HCT116 (cell line): ENCODE measurements at regions not wholly inside any gene's neighbourhood (a gene's known extent, or its start where the extent isn't known, plus 50 kb on each side); places are given as distances from the start of the nearest gene placed in this dataset.

Experiments used
- ATAC-seq: fragments of 200-7000 bp; cut with Tn5 transposase; 2 replicates; pipeline ENCODE4 v1.9.1; 2020; ENCODE audit warnings: mild to moderate bottlenecking, moderate library complexity
- BruUV-seq: library from RNA; stranded (reverse); fragments of 400-500 nt; replicated peaks from 2 replicates; lab custom pipeline; 2021; lab: Mats Ljungman, UMichigan
- CTCF ChIA-PET: fragments of 300-600 bp; sonication (Branson Sonifier 250); formaldehyde crosslinking; loops from one replicate; lab custom pipeline; 2021; ENCODE audit warnings: antibody characterized with exemption; lab: Charles Lee
- POLR2A ChIA-PET: fragments of 300-600, 350-600 bp; sonication (Branson Sonifier 250); formaldehyde crosslinking; loops from one replicate; lab custom pipeline; 2021; ENCODE audit warnings: antibody characterized with exemption; lab: Charles Lee
- RAD21 ChIA-PET, 2 experiments: fragments of 300-600 bp; sonication (Branson Sonifier 250); formaldehyde crosslinking; loops; one replicate each; lab custom pipeline; 2023; ENCODE audit warnings: low total read pairs in 2 of 2; ENCODE audit not compliant: uncharacterized antibody in 2 of 2, unreplicated experiment in 2 of 2, low non-redundant PET in 1 of 2; lab: Charles Lee
- DNase-seq: peaks from one replicate; pipeline ENCODE4 v3.0.0-alpha.2; 2010; ENCODE audit warnings: low read depth, low spot score
- H2AFZ ChIP-seq: fragments of 200-600 bp; shearing (Covaris generic), sonication (generic); 2 replicates; pipeline ENCODE4 v1.6.1; 2017; ENCODE audit warnings: low read depth, mixed run types, mixed read lengths, antibody characterized with exemption, low read length; ENCODE audit not compliant: poor library complexity, severe bottlenecking
- H3K27ac ChIP-seq: 2 replicates; pipeline ENCODE4 v1.5.1; 2012; ENCODE audit warnings: low read depth, low read length
- H3K27me3 ChIP-seq: fragments of 200-600 bp; sonication (generic); 2 replicates; pipeline ENCODE4 v1.6.1; 2016; ENCODE audit warnings: mixed run types, low read length, mixed read lengths; ENCODE audit not compliant: insufficient read depth
- H3K36me3 ChIP-seq, 2 experiments: fragments of 200-500 bp in 1 of 2; fragments of 200-600 bp in 1 of 2; sonication (Bioruptor generic) in 1 of 2; sonication (generic) in 1 of 2; 2 replicates each; pipeline versions ENCODE4 v1.5.1 to v1.6.1; 2014 to 2016; ENCODE audit warnings: low read length in 2 of 2, inconsistent platforms in 1 of 2, mixed read lengths in 1 of 2, mixed run types in 1 of 2; ENCODE audit not compliant: insufficient read depth in 2 of 2, control insufficient read depth in 1 of 2
- H3K4me1 ChIP-seq, 2 experiments: fragments of 200-600 bp in 1 of 2; sonication (generic) in 1 of 2; 2 replicates each; pipeline versions ENCODE4 v1.5.1 to v1.6.1; 2012 to 2017; ENCODE audit warnings: low read length in 2 of 2, inconsistent platforms in 1 of 2, mild to moderate bottlenecking in 1 of 2, mixed read lengths in 1 of 2, mixed run types in 1 of 2, moderate library complexity in 1 of 2; ENCODE audit not compliant: insufficient read depth in 2 of 2, control insufficient read depth in 1 of 2
- H3K4me2 ChIP-seq: fragments of 200-600 bp; sonication (generic); 2 replicates; pipeline ENCODE4 v1.6.1; 2017; ENCODE audit warnings: mixed run types, low read length, mixed read lengths
- H3K4me3 ChIP-seq, 2 experiments: fragments of 200-600 bp in 1 of 2; sonication (generic) in 1 of 2; replicated peaks in 1 of 2; 2 replicates each; pipeline ENCODE4 v1.5.1; 2011 to 2016; ENCODE audit warnings: low read length in 2 of 2, control low read depth in 1 of 2, low read depth in 1 of 2, mild to moderate bottlenecking in 1 of 2, mixed read lengths in 1 of 2, mixed run types in 1 of 2
- H3K79me2 ChIP-seq: fragments of 200-600 bp; sonication (generic); 2 replicates; pipeline ENCODE4 v1.6.1; 2017; ENCODE audit warnings: mild to moderate bottlenecking, mixed run types, low read length, moderate library complexity, mixed read lengths; ENCODE audit not compliant: insufficient read depth
- H3K9ac ChIP-seq: fragments of 200-600 bp; sonication (generic); 2 replicates; pipeline ENCODE4 v1.6.1; 2016; ENCODE audit warnings: low read length, mixed read lengths
- H3K9me2 ChIP-seq: fragments of 200-600 bp; sonication (generic), shearing (Covaris generic); 2 replicates; pipeline ENCODE4 v1.6.1; 2017; ENCODE audit warnings: mixed run types, mild to moderate bottlenecking, moderate library complexity; ENCODE audit not compliant: insufficient read depth
- H3K9me3 ChIP-seq, 2 experiments: fragments of 200-500 bp in 1 of 2; fragments of 200-600 bp in 1 of 2; sonication (Bioruptor generic) in 1 of 2; sonication (generic) in 1 of 2; 2 replicates each; pipeline ENCODE4 v1.6.1; 2014 to 2017; ENCODE audit warnings: low read length in 2 of 2, mixed read lengths in 2 of 2, inconsistent platforms in 1 of 2, low read depth in 1 of 2, mild to moderate bottlenecking in 1 of 2, mixed run types in 1 of 2, moderate library complexity in 1 of 2; ENCODE audit not compliant: control insufficient read depth in 1 of 2, insufficient read depth in 1 of 2
- H4K20me1 ChIP-seq: fragments of 200-600 bp; sonication (generic), shearing (Covaris generic); 2 replicates; pipeline ENCODE4 v1.6.1; 2017; ENCODE audit warnings: mixed run types, mild to moderate bottlenecking, moderate library complexity; ENCODE audit not compliant: insufficient read depth
- ELF1 ChIP-seq: IDR thresholded peaks from 2 replicates; pipeline ENCODE4 v1.6.1; 2012; ENCODE audit warnings: low read depth, borderline replicate concordance
- MAX ChIP-seq: IDR thresholded peaks from 2 replicates; pipeline ENCODE4 v1.6.1; 2012
- POLR2A ChIP-seq: IDR thresholded peaks from 2 replicates; pipeline ENCODE4 v1.7.0; 2011; ENCODE audit warnings: borderline replicate concordance; ENCODE audit not compliant: insufficient read depth, insufficient read length; ENCODE audit errors: extremely low read depth
- POLR2AphosphoS5 ChIP-seq: IDR thresholded peaks from 2 replicates; pipeline ENCODE4 v1.6.1; 2011; ENCODE audit warnings: mild to moderate bottlenecking, low read depth, low read length, moderate library complexity
- SP1 ChIP-seq: IDR thresholded peaks from 2 replicates; pipeline ENCODE4 v1.6.1; 2012; ENCODE audit warnings: low read depth
- ZBTB33 ChIP-seq: IDR thresholded peaks from 2 replicates; pipeline ENCODE4 v1.6.1; 2011; ENCODE audit warnings: mild to moderate bottlenecking, low read length, moderate library complexity; ENCODE audit not compliant: insufficient replicate concordance; ENCODE audit errors: extremely low read depth
- ZNF274 ChIP-seq: fragments of 200-500 bp; sonication (Bioruptor generic); IDR thresholded peaks from 2 replicates; pipeline ENCODE4 v1.6.1; 2014; ENCODE audit warnings: mild to moderate bottlenecking, low read depth, low read length, inconsistent platforms
- intact Hi-C: fragments of 100-400 bp; cut with micrococcal nuclease; formaldehyde crosslinking; loops from 2 replicates; pipeline ENCODE4 v1.10.0; 2022

GRCh38 chr6:121828146-121828886, 392.9 kb downstream of the GJA1 start:
- no peak overlapping the region for H3K27ac ChIP-seq
- H3K4me2 ChIP-seq, result no peak overlapping the region
- ChIA-PET RAD21 (no interaction called here), POLR2A (no interaction called here)
- no peaks in the 10 kb centered on the region for H4K20me1 ChIP-seq
- no peak overlapping the region for H2AFZ ChIP-seq
- no peaks in the 10 kb centered on the region for H3K9me2 ChIP-seq
- H3K9ac ChIP-seq, result no peak overlapping the region
- no peak overlapping the region for H3K4me3 ChIP-seq
- BruUV-seq, result no TSS peak
- intact Hi-C loops, result no loop called here
- no peaks in the 10 kb centered on the region for H3K79me2 ChIP-seq
- ATAC-seq, result no peak
- H3K4me1 ChIP-seq, result peaks cover 0 to 13% of the 10 kb centered on the region in 2 experiments; a peak in 2 of 4 replicates
- no peak for DNase-seq
- H3K9me3 ChIP-seq, result no peaks in the 10 kb centered on the region
- no peak for TF ChIP-seq POLR2AphosphoS5
- no peak for TF ChIP-seq ZNF274
- no peak for TF ChIP-seq POLR2A
- no peak for TF ChIP-seq ELF1
- no peak for TF ChIP-seq ZBTB33
- TF ChIP-seq SP1, result no peak
- TF ChIP-seq, all 23 proteins: peak for 0
- CTCF ChIA-PET, result interaction anchor here (0.9 kb wide), 1 partner anchor 21 kb away, joined by 3 read pairs; no protein-coding TSS in a partner anchor
- no peaks in the 10 kb centered on the region for H3K36me3 ChIP-seq
- no peaks in the 10 kb centered on the region for H3K27me3 ChIP-seq

- intact Hi-C loops, result no loop called here
- no TSS peak for BruUV-seq
- TF ChIP-seq MAX, result no peak
- no peaks in the 10 kb centered on the region for H3K9me2 ChIP-seq
- H3K27me3 ChIP-seq, result no peaks in the 10 kb centered on the region
- no peak for ATAC-seq
- no peaks in the 10 kb centered on the region for H3K36me3 ChIP-seq
- H4K20me1 ChIP-seq, result no peaks in the 10 kb centered on the region
- peaks cover 0 to 13% of the 10 kb centered on the region in 2 experiments; a peak in 2 of 4 replicates for H3K4me1 ChIP-seq
- POLR2A ChIA-PET, result no interaction called here
- H3K4me3 ChIP-seq, result no peak overlapping the region
- no peak for DNase-seq
- H3K27ac ChIP-seq, result no peak overlapping the region
- peak overlapping the region; percentile 31 for H2AFZ ChIP-seq
- no peak overlapping the region for H3K9ac ChIP-seq
- no peak overlapping the region for H3K4me2 ChIP-seq
- CTCF ChIA-PET, result no interaction called here
- H3K79me2 ChIP-seq, result no peaks in the 10 kb centered on the region
- RAD21 ChIA-PET, result no interaction called here
- no peaks in the 10 kb centered on the region for H3K9me3 ChIP-seq
Observed at GRCh38 chr6:121830736-121831135, 395.3 kb downstream of the GJA1 start.
